Tibial nerve (tissue), 4 donors: ENCODE measurements at regions not wholly inside any gene's neighbourhood (a gene's known extent, or its start where the extent isn't known, plus 50 kb on each side); places are given as distances from the start of the nearest gene placed in this dataset.

Source experiments
- DNase-seq, 2 donors: peaks; one replicate each; pipeline ENCODE4 v3.0.0-alpha.2; 2019; ENCODE audit warnings: low spot score in 2 of 2
- H3K27ac ChIP-seq, 4 donors: fragments of 200-600 bp; sonication (generic) in 3 of 4; one replicate each; pipeline ENCODE4 v1.5.1; 2017 to 2019; ENCODE audit warnings: mild to moderate bottlenecking in 1 of 4
- H3K27me3 ChIP-seq, 2 donors: fragments of 200-600 bp; sonication (generic) in 1 of 2; one replicate each; pipeline versions ENCODE4 v1.5.1 to v1.6.0; 2017 to 2019
- H3K36me3 ChIP-seq, 3 donors: fragments of 200-600 bp; sonication (generic); one replicate each; pipeline ENCODE4 v1.5.1; 2018 to 2019
- H3K4me1 ChIP-seq, 4 donors: fragments of 200-600 bp; sonication (generic) in 3 of 4; one replicate each; pipeline ENCODE4 v1.5.1; 2017 to 2019
- H3K4me3 ChIP-seq, 4 donors: fragments of 200-600 bp; sonication (generic) in 3 of 4; one replicate each; pipeline ENCODE4 v1.5.1; 2017 to 2019; ENCODE audit warnings: mild to moderate bottlenecking in 1 of 4, moderate library complexity in 1 of 4
- H3K9me3 ChIP-seq, 4 donors: fragments of 200-600 bp; sonication (generic) in 3 of 4; one replicate each; pipeline ENCODE4 v1.5.1; 2017 to 2019
- CTCF ChIP-seq, 5 experiments: fragments of 200-600 bp in 3 of 5; fragments of 450-650 bp in 2 of 5; sonication (generic) in 3 of 5; IDR thresholded peaks; one replicate each; pipeline ENCODE4 v1.5.1; 2016 to 2019; ENCODE audit warnings: antibody characterized with exemption in 5 of 5, mild to moderate bottlenecking in 3 of 5, moderate library complexity in 2 of 5
- EP300 ChIP-seq, 2 donors: sonication (generic); formaldehyde crosslinking; IDR thresholded peaks; one replicate each; pipeline ENCODE4 v1.6.1; 2017; ENCODE audit warnings: antibody characterized with exemption in 2 of 2, mild to moderate bottlenecking in 1 of 2
- POLR2A ChIP-seq, 2 donors: fragments of 450-650 bp; IDR thresholded peaks; one replicate each; pipeline ENCODE4 v1.6.1; 2017; ENCODE audit warnings: antibody characterized with exemption in 2 of 2, mild to moderate bottlenecking in 2 of 2, moderate library complexity in 2 of 2
- WGBS, 2 donors: methylation state at CpG; one replicate each; pipeline ENCODE4 v1.1.5; 2018; 5-methylcytosine and 5-hydroxymethylcytosine counted together

- no peaks in the 10 kb centered on the region for H3K9me3 ChIP-seq
- no peaks in the 10 kb centered on the region for H3K4me1 ChIP-seq
- no peaks in the 10 kb centered on the region for H3K27me3 ChIP-seq
- no peak for DNase-seq
- H3K27ac ChIP-seq: no peak overlapping the region
- 79 to 98% methylated on average over 8 of the region's 8 CpGs for WGBS, 2 donors
- TF ChIP-seq EP300 (IDR thresholded peaks at IDR 0.05) (no peak), POLR2A (IDR thresholded peaks at IDR 0.05) (no peak), CTCF (IDR thresholded peaks at IDR 0.05) (no peak)
- H3K36me3 ChIP-seq: no peaks in the 10 kb centered on the region
- H3K4me3 ChIP-seq: no peak overlapping the region
Measured at GRCh38 chr3:102063572-102063971, 214.3 kb downstream of the NFKBIZ start.

- Histone ChIP-seq H3K27ac (no peak overlapping the region), H3K36me3 (no peaks in the 10 kb centered on the region), H3K9me3 (no peaks in the 10 kb centered on the region), H3K27me3 (no peaks in the 10 kb centered on the region), H3K4me3 (no peak overlapping the region), H3K4me1 (no peaks in the 10 kb centered on the region)
- TF ChIP-seq EP300 (IDR thresholded peaks at IDR 0.05): no peak
- TF ChIP-seq POLR2A (IDR thresholded peaks at IDR 0.05): no peak
- TF ChIP-seq CTCF (IDR thresholded peaks at IDR 0.05): no peak
- WGBS, 2 donors: 94 to 95% methylated on average over 1 of the region's 1 CpG
- DNase-seq: no peak
Measured at GRCh38 chr3:102066470-102066869, 217.2 kb downstream of the NFKBIZ start.

- Histone ChIP-seq H3K27me3 (no peaks in the 10 kb centered on the region), H3K4me1 (no peaks in the 10 kb centered on the region), H3K4me3 (no peak overlapping the region), H3K27ac (no peak overlapping the region), H3K36me3 (no peaks in the 10 kb centered on the region), H3K9me3 (no peaks in the 10 kb centered on the region)
- no peak for DNase-seq
- WGBS, 2 donors: 83 to 95% methylated on average over 1 of the region's 1 CpG
- TF ChIP-seq CTCF (IDR thresholded peaks at IDR 0.05): no peak
- no peak for TF ChIP-seq POLR2A (IDR thresholded peaks at IDR 0.05)
- TF ChIP-seq EP300 (IDR thresholded peaks at IDR 0.05): no peak
Measured at GRCh38 chr3:102068327-102068726, 219.0 kb downstream of the NFKBIZ start.

DNA sequence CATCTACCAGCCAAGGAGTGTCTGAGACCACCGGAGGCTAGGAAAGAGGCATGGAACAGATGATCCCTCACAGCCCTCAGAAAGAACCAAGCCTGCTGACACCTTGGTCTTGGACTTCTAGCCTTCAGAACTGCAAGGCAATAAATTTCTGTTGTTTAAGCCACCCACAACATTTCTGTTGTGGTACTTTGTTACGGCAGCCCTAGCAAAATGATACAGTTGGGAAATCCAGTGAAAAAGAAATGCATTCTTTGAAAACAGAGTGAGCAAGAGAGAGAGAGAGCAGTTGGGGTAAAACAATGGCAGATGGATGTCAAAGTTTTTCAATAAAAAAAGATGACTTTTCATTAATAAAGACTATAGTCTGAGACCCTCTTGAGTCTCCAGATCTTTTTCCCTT is 219.4 kb downstream of the NFKBIZ start:
- DNase-seq: no peak
- no peaks in the 10 kb centered on the region for H3K9me3 ChIP-seq
- H3K4me3 ChIP-seq: no peak overlapping the region
- 67% methylated on average over 2 of the region's 2 CpGs for WGBS, 2 donors
- H3K27ac ChIP-seq: no peak overlapping the region
- no peaks in the 10 kb centered on the region for H3K36me3 ChIP-seq
- TF ChIP-seq POLR2A (IDR thresholded peaks at IDR 0.05): no peak
- TF ChIP-seq CTCF (IDR thresholded peaks at IDR 0.05): no peak
- no peak for TF ChIP-seq EP300 (IDR thresholded peaks at IDR 0.05)
- no peaks in the 10 kb centered on the region for H3K4me1 ChIP-seq
- H3K27me3 ChIP-seq: no peaks in the 10 kb centered on the region

GRCh38 chr3:102069211-102069662 is 219.9 kb downstream of the NFKBIZ start:
- no peak for DNase-seq
- Histone ChIP-seq H3K4me3 (no peak overlapping the region), H3K36me3 (no peaks in the 10 kb centered on the region), H3K27me3 (no peaks in the 10 kb centered on the region), H3K4me1 (no peaks in the 10 kb centered on the region), H3K27ac (no peak overlapping the region), H3K9me3 (no peaks in the 10 kb centered on the region)
- WGBS, 2 donors: 75 to 87% methylated on average over 1 of the region's 1 CpG
- TF ChIP-seq EP300 (IDR thresholded peaks at IDR 0.05): no peak
- no peak for TF ChIP-seq CTCF (IDR thresholded peaks at IDR 0.05)
- TF ChIP-seq POLR2A (IDR thresholded peaks at IDR 0.05): no peak
